ENCODE measurements at regions not wholly inside any gene's neighbourhood (a gene's known extent, or its start where the extent isn't known, plus 50 kb on each side); places are given as distances from the start of the nearest gene placed in this dataset.
"Not testable (repeated sequence)": the region's sequence is repeated elsewhere in the genome, so short reads cannot be mapped to it uniquely, and the experiment has no call there.

- DNase-seq, result no peak
- CTCF ChIA-PET, result no interaction called here
- POLR2A ChIA-PET, result no interaction called here
Observed at GRCh38 chr9:33703430-33704102, 91.8 kb upstream of the PRSS3 start.

GRCh38 chr9:33705440-33705839 is 89.9 kb upstream of the PRSS3 start:
- H3K9me3 Mint-ChIP-seq; H3K4me3 Mint-ChIP-seq; DNase-seq; POLR2A ChIA-PET; H3K27ac Mint-ChIP-seq; H3K4me1 Mint-ChIP-seq; H3K36me3 Mint-ChIP-seq (ENCODE audit: low read depth): not testable (repeated sequence)
- H3K27me3 Mint-ChIP-seq, result peaks cover 14% of the 10 kb centered on the region
- CTCF ChIA-PET, result interaction anchor here (1.2 to 1.6 kb wide), 2 partner anchors 16 to 81 kb away, joined by 3 to 7 read pairs; no protein-coding TSS in a partner anchor

More at GRCh38 chr9:33703430-33704102, 91.8 kb upstream of the PRSS3 start:
- Mint-ChIP-seq H3K9me3 (peaks cover 2% of the 10 kb centered on the region), H3K36me3 (ENCODE audit: low read depth) (no peaks in the 10 kb centered on the region), H3K4me3 (no peak overlapping the region), H3K27ac (no peak overlapping the region), H3K27me3 (peaks cover 16% of the 10 kb centered on the region), H3K4me1 (no peaks in the 10 kb centered on the region)

- Mint-ChIP-seq H3K4me3 (no peak overlapping the region), H3K27me3 (peaks cover 24% of the 10 kb centered on the region), H3K27ac (no peak overlapping the region), H3K36me3 (ENCODE audit: low read depth) (no peaks in the 10 kb centered on the region), H3K4me1 (no peaks in the 10 kb centered on the region), H3K9me3 (peaks cover 2% of the 10 kb centered on the region)
- POLR2A ChIA-PET, result no interaction called here
- DNase-seq, result no peak
- CTCF ChIA-PET, result interaction anchor here (1.7 kb wide), 1 partner anchor 12 kb away, joined by 3 read pairs; no protein-coding TSS in a partner anchor
Observed at GRCh38 chr9:33708441-33708840, 86.9 kb upstream of the PRSS3 start.

GRCh38 chr9:33709269-33709668 is 86.1 kb upstream of the PRSS3 start:
- CTCF ChIA-PET, result interaction anchor here (1.5 to 1.7 kb wide), 2 partner anchors 11 to 85 kb away, joined by 3 read pairs; no protein-coding TSS in a partner anchor
- peaks cover 24% of the 10 kb centered on the region for H3K27me3 Mint-ChIP-seq
- DNase-seq, result no peak
- no peak overlapping the region for H3K27ac Mint-ChIP-seq
- H3K4me1 Mint-ChIP-seq, result no peaks in the 10 kb centered on the region
- H3K36me3 Mint-ChIP-seq (ENCODE audit: low read depth), result no peaks in the 10 kb centered on the region
- peaks cover 2% of the 10 kb centered on the region for H3K9me3 Mint-ChIP-seq
- H3K4me3 Mint-ChIP-seq, result no peak overlapping the region
- POLR2A ChIA-PET, result no interaction called here

GRCh38 chr9:33711418-33711817 is 83.9 kb upstream of the PRSS3 start:
- DNase-seq; POLR2A ChIA-PET; H3K4me3 Mint-ChIP-seq; CTCF ChIA-PET; H3K9me3 Mint-ChIP-seq; H3K27ac Mint-ChIP-seq; H3K36me3 Mint-ChIP-seq (ENCODE audit: low read depth); H3K4me1 Mint-ChIP-seq: not testable (repeated sequence)
- peaks cover 32% of the 10 kb centered on the region for H3K27me3 Mint-ChIP-seq

GRCh38 chr9:33714989-33715388 is 80.4 kb upstream of the PRSS3 start:
- CTCF ChIA-PET, result no interaction called here
- Mint-ChIP-seq H3K36me3 (ENCODE audit: low read depth) (no peaks in the 10 kb centered on the region), H3K4me1 (peaks cover 4% of the 10 kb centered on the region)

GRCh38 chr9:33718987-33719386 is 76.4 kb upstream of the PRSS3 start:
- no peaks in the 10 kb centered on the region for H3K36me3 Mint-ChIP-seq (ENCODE audit: low read depth)
- H3K4me3 Mint-ChIP-seq, result no peak overlapping the region
- POLR2A ChIA-PET, result no interaction called here
- H3K4me1 Mint-ChIP-seq, result peaks cover 8% of the 10 kb centered on the region
- H3K9me3 Mint-ChIP-seq, result no peaks in the 10 kb centered on the region
- peaks cover 15% of the 10 kb centered on the region for H3K27me3 Mint-ChIP-seq
- no peak for DNase-seq
- no peak overlapping the region for H3K27ac Mint-ChIP-seq
- CTCF ChIA-PET, result interaction anchor here (1.0 to 1.3 kb wide), 4 partner anchors 10 to 101 kb away, joined by 3 read pairs; no protein-coding TSS in a partner anchor

More at GRCh38 chr9:33714989-33715388, 80.4 kb upstream of the PRSS3 start:
- DNase-seq, result no peak
- POLR2A ChIA-PET, result no interaction called here
- peaks cover 25% of the 10 kb centered on the region for H3K27me3 Mint-ChIP-seq
- no peak overlapping the region for H3K27ac Mint-ChIP-seq
- no peaks in the 10 kb centered on the region for H3K9me3 Mint-ChIP-seq
- H3K4me3 Mint-ChIP-seq, result no peak overlapping the region

- H3K4me1 Mint-ChIP-seq, result peaks cover 8% of the 10 kb centered on the region
- DNase-seq, result peak; percentile 36
- H3K4me3 Mint-ChIP-seq, result peak overlapping the region; percentile 43
- H3K27me3 Mint-ChIP-seq, result peaks cover 19% of the 10 kb centered on the region
- H3K36me3 Mint-ChIP-seq (ENCODE audit: low read depth), result no peaks in the 10 kb centered on the region
- CTCF ChIA-PET, result interaction anchor here (1.0 to 4.6 kb wide), 6 partner anchors 9 to 102 kb away, joined by 3 to 42 read pairs (median 3); no protein-coding TSS in a partner anchor
- H3K27ac Mint-ChIP-seq, result no peak overlapping the region
- POLR2A ChIA-PET, result no interaction called here
- no peaks in the 10 kb centered on the region for H3K9me3 Mint-ChIP-seq
Observed at GRCh38 chr9:33719581-33720374, 75.6 kb upstream of the PRSS3 start.

GRCh38 chr9:33721674-33722358 is 73.5 kb upstream of the PRSS3 start:
- Mint-ChIP-seq H3K27ac (no peak overlapping the region), H3K4me3 (no peak overlapping the region), H3K27me3 (peaks cover 23% of the 10 kb centered on the region), H3K4me1 (peaks cover 8% of the 10 kb centered on the region), H3K36me3 (ENCODE audit: low read depth) (no peaks in the 10 kb centered on the region), H3K9me3 (no peaks in the 10 kb centered on the region)
- DNase-seq, result peak; percentile 88
- ChIA-PET POLR2A (no interaction called here), CTCF (interaction anchor here (0.7 to 4.6 kb wide), 10 partner anchors 17 to 242 kb away, joined by 3 to 42 read pairs (median 3); partner anchors contain the start of gene ANKRD18B)

GRCh38 chr9:33722359-33722675 is 73.0 kb upstream of the PRSS3 start:
- Mint-ChIP-seq H3K27me3 (peaks cover 24% of the 10 kb centered on the region), H3K4me1 (peaks cover 8% of the 10 kb centered on the region), H3K9me3 (no peaks in the 10 kb centered on the region), H3K4me3 (no peak overlapping the region), H3K27ac (no peak overlapping the region), H3K36me3 (ENCODE audit: low read depth) (no peaks in the 10 kb centered on the region)
- DNase-seq, result no peak
- ChIA-PET CTCF (interaction anchor here (0.7 to 4.6 kb wide), 3 partner anchors 56 to 243 kb away, joined by 3 to 42 read pairs (median 3); no protein-coding TSS in a partner anchor), POLR2A (no interaction called here)

- Mint-ChIP-seq H3K4me1 (no peaks in the 10 kb centered on the region), H3K27ac (no peak overlapping the region), H3K9me3 (peaks cover 6% of the 10 kb centered on the region), H3K4me3 (no peak overlapping the region), H3K36me3 (ENCODE audit: low read depth) (no peaks in the 10 kb centered on the region), H3K27me3 (peaks cover 31% of the 10 kb centered on the region)
- CTCF ChIA-PET, result interaction anchor here (0.6 to 1.3 kb wide), 4 partner anchors 9 to 105 kb away, joined by 3 to 4 read pairs (median 3); no protein-coding TSS in a partner anchor
- no peak for DNase-seq
- POLR2A ChIA-PET, result no interaction called here
Observed at GRCh38 chr9:33728613-33729012, 66.7 kb upstream of the PRSS3 start.

GRCh38 chr9:33731142-33731541 is 64.2 kb upstream of the PRSS3 start:
- Mint-ChIP-seq H3K4me1 (no peaks in the 10 kb centered on the region), H3K27ac (no peak overlapping the region), H3K36me3 (ENCODE audit: low read depth) (no peaks in the 10 kb centered on the region), H3K4me3 (no peak overlapping the region), H3K27me3 (peaks cover 22% of the 10 kb centered on the region), H3K9me3 (peaks cover 6% of the 10 kb centered on the region)
- POLR2A ChIA-PET, result no interaction called here
- CTCF ChIA-PET, result interaction anchor here (1.5 kb wide), 1 partner anchor 108 kb away, joined by 6 read pairs; no protein-coding TSS in a partner anchor
- no peak for DNase-seq

GRCh38 chr9:33731625-33732024 is 63.7 kb upstream of the PRSS3 start:
- Mint-ChIP-seq H3K27me3 (peaks cover 25% of the 10 kb centered on the region), H3K36me3 (ENCODE audit: low read depth) (no peaks in the 10 kb centered on the region), H3K9me3 (peaks cover 6% of the 10 kb centered on the region), H3K4me1 (no peaks in the 10 kb centered on the region), H3K27ac (no peak overlapping the region), H3K4me3 (no peak overlapping the region)
- DNase-seq, result no peak
- CTCF ChIA-PET, result interaction anchor here (1.5 kb wide), 1 partner anchor 108 kb away, joined by 6 read pairs; no protein-coding TSS in a partner anchor
- POLR2A ChIA-PET, result no interaction called here

All from activated CD4-positive, alpha-beta T cell treated with anti-CD3 and anti-CD28 coated beads, Interleukin-2, amount 10 ng/mL, durations not matched to agents 7 days and 5 days (primary cell).